NCI-H2227 (cell line): ENCODE measurements at regions not wholly inside any gene's neighbourhood (a gene's known extent, or its start where the extent isn't known, plus 50 kb on each side); places are given as distances from the start of the nearest gene placed in this dataset.
A peak's percentile ranks its signal among the peaks of the same experiment; 100 is the strongest.

ENCODE experiments used
- DNase-seq: peaks from one replicate; lab custom pipeline; 2025; ENCODE audit not compliant: unreplicated experiment; lab: John Stamatoyannopoulos, UW

GRCh38 chr17:6218333-6218732 lies 148.2 kb downstream of the WSCD1 start:
- DNase-seq = no peak

- no peak for DNase-seq
Measured at GRCh38 chr17:6215071-6216035, 145.2 kb downstream of the WSCD1 start.

DNA sequence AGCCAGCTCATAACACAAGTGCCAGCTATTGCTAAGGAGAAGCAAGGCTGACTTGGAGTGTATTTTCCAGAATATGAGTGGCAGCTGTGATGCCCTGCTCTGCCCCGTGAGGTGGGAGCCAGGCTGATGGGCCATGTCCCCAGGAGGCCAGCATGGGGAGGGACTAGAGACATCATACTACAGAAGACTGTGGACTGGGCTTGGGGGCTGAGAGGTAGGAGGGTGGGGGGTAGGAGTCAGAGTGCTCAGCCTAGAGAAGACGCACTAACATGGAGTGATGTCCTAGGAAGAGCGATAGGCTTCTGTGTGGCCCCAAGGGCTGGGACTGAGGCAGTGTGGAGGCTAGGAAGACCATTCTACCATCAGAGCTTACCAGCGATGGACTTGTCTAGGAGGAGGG lies 143.7 kb downstream of the WSCD1 start:
- DNase-seq = no peak

- no peak for DNase-seq
Measured at GRCh38 chr17:6212766-6213165, 142.6 kb downstream of the WSCD1 start.

DNA sequence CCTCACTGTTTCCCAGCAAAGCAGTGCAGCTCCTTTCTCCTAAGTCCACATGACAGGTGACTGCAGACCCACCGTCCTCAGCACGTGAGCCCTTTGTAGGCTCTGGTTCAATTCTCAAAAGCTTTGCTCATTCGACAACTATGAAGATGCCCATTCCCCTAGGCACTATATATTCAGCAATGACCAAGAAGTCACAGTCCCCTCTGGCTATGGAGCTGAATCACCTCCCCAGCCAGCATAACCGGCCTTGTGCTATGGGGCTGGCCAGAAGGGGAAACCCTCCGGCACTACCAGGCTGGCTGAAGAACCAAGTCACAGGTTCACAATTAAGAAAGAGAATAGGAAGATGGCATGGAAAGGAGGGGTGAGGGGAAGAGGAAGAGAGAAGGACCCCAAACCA lies 139.7 kb downstream of the WSCD1 start:
- DNase-seq = no peak

DNA sequence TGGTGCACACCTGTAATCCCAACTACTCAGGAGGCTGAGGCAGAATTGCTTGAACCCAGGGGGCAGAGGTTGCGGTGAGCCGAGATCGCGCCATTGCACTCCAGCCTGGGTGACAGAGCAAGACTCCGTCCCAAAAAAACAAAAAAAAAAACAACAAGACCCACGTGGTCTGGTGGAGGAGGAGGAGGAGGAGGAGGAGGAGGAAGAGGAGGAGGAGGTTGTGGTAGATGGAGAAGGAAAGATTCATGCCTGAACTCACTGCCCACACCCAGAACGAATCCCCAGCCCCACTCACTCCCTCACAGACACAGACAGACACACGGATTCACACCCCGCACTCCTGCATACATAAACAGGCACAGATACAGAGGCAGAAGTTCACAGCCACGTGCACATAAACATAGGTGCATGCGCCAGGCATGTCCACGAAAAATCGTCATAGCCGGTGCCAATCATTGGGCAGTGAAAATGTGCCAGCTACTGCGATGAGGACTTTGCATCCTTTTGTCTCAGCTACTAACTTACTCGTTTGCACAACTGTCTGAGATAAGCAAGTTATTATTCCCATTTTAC lies 138.5 kb downstream of the WSCD1 start:
- DNase-seq = no peak

DNA sequence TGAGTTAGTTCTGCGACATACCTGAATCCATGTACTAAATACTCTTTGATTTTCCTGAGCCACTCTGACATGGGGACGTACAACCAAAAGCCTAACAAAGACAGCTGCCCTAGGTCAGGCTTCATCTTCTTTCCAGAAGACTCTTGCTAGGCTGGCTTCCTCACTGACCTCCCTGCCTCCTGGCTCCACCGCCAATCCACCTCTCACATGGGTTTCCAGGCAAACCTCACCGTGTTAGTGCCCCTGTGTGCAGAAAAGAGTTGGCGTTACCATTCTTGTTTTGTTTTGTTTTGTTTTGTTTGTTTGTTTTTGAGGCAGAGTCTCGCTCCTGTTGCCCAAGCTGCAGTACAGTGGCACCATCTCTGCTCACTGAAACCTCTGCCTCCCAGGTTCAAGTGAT lies 135.3 kb downstream of the WSCD1 start:
- DNase-seq = no peak

DNA sequence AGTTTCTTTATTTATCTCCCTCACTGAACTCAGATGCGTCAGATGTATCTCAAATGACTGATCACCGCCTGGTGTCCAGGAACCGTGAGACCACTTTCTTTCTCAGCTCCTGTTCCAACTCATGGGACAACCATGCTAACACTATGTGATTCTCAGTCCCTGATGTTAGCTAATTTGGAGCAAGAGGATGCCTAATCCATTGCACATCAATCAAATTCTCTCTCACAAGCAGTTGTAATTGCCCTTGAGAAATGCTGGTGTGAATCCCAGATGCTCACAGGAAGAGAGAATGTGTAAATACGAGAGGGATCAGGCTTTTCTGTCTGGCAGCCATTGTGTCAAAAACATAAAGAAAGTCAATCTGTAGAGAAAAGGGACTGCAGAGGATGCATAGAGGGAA lies 134.9 kb downstream of the WSCD1 start:
- no peak for DNase-seq

DNA sequence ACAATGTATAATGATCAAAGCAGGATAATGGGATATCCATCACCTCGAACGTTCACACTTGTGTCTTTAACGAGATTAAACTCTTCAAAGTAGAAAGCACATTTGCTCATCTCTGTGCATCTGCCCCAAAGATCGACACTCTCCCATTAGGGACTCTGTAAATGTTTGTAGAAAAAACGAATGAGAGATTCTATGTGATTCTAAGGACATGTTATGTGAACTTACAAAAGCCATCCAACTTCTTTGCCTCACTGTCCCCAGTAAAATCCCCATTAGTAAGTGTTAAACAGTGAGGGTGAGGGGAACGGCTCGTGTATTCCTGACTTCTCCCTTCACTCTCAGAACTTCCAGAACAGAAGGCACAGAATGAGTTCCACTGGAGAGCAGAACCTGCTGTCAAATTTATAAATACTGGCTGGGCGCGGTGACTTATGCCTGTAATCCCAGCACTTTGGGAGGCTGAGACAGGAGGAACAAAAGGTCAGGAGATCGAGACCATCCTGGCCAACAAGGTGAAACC lies 134.1 kb downstream of the WSCD1 start:
- DNase-seq = no peak

GRCh38 chr17:6196355-6196754 lies 126.2 kb downstream of the WSCD1 start:
- peak; percentile 40 for DNase-seq

GRCh38 chr17:6195123-6195522 lies 124.9 kb downstream of the WSCD1 start:
- peak; percentile 5 for DNase-seq

DNA sequence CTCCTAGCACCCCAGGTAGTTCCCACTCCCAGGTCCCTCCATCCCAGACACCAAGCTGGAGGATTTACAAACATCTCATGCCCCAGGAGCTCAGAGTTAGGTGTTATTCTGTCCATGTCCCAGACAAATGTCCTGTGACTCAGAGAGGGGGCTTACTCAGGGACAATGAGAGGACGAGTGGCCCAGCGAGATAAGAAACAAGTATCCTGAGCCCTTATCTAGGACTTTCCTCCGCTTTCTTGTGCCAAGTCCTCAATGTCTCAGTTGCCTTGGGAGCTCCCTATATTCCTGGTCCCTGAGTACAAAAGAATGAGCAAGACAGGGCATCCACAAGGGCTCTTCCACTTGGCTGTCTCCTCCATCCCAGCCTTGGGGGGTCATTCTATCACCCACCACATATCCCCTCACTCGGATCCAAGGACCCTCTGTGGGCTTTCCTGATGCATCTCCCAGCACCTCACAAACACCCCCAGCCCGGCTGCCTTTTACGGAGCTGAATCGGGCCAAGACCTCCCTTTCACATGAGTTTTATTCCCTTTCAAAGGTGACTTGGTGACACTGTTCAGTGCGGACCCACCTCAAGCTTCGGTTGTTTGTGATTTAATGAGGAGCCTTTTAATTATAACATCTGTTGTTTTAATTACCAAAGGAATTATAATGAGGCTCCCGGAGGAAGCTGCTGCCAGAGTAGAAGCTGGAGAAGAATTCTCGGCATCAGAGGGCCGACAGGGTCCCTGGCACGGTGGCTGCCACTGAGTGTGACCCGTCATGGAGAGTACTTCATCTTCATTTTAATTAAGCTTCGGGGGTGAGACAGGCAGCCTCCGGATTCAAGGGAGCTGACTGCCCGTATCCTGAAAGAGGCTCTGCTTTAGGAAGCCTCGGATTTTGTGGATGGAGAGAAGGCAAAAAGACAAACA lies 121.5 kb downstream of the WSCD1 start:
- no peak for DNase-seq

DNA sequence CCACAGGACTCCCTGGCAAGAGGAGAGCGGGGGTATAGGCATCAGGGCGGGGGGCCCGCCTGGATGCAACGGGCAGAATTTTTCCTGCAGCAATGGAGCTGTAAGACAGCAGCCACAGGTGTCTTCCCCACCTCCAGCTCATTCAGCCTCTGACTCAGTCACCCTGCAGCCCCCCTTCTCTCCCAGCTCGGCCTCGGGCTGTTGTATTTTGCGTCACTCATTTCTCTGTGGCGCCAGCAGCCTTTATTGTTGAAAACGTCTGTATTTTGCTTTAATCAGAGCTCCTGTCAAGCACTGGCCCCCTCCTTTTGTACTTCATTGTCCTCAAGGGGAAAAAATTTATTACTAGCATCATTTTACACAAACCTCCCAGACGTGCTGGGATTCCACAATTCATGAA lies 117.7 kb downstream of the WSCD1 start:
- peak; percentile 52 for DNase-seq

- no peak for DNase-seq
Measured at GRCh38 chr17:6186998-6187397, 116.8 kb downstream of the WSCD1 start.

DNA sequence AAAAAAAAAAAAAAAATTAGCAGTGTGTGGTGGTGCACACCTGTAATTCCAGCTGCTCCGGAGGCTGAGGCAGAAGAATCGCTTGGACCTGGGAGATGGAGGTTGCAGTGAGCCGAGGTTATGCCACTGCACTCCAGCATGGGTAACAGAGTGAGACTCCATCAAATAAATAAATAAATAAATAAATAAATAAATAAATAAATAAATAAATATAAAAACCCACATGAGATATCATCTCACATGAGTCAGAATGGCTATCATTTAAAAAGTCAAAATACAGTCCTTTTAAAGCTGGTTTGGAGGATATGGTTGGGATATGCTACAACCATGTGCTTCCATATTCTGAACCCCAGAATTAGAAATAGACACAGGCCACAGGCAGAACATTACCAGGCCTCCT lies 114.3 kb downstream of the WSCD1 start:
- DNase-seq = no peak

DNA sequence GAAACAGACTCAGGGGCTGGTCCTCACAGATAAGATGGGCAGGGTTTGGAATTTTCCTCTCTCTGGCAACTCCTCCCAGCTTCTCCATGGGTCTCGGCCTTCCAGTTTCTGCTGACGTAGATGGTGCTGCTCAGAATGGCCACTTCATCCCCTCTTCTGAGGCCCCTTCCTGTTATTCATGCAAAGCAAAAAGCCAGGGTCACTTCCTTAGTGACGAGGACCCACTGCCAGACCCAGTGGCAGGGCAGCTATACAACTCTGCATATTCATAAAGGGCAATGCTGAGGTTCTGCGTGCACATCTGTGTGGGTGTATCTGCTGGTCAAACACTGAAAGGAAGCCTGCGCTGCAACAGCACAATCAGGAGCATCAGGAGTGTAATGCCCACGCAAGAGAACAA lies 108.8 kb downstream of the WSCD1 start:
- DNase-seq = no peak

DNA sequence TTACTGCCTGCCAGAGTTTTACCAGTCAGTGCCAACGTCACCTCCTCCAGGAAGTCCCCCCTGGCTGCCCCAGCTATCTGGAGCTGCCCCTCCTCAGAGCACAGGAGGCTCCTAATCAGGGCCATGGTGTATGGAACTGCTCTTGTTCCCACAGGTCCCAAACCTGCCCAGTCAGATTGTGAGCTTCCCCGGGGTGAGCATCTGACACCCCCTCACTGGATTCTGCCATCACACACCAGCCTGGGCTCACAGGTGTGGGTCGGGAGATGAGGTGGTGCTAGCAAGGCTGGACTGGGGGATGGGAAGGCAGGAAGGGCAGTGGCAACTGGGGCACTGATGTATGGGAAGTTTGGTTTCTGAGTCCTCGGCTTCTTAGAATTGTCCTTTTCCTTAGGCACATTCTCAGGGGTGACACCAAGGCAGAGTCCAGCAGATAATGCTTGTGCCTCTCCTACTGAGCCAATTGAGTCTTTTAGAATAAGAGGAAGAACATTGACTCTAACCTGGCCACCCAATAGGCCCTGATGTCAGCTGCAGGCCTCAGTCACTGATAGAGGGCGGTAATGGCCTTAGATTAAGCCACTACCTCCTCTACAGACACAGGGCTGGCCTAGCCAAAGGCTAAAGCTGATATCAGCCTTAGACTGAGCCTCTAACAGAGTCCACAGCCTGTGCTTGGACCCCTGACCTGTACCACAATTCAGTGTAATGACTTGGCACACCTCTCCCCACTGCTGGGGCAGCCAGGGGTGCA lies 107.9 kb downstream of the WSCD1 start:
- DNase-seq = no peak
